Anterior cingulate cortex (tissue), 58 donors: ENCODE measurements at regions not wholly inside any gene's neighbourhood (a gene's known extent, or its start where the extent isn't known, plus 50 kb on each side); places are given as distances from the start of the nearest gene placed in this dataset.

Experiments
- DNase-seq, 58 donors: peaks; one replicate each; lab custom pipeline; 2025; lab: John Stamatoyannopoulos, UW

DNA sequence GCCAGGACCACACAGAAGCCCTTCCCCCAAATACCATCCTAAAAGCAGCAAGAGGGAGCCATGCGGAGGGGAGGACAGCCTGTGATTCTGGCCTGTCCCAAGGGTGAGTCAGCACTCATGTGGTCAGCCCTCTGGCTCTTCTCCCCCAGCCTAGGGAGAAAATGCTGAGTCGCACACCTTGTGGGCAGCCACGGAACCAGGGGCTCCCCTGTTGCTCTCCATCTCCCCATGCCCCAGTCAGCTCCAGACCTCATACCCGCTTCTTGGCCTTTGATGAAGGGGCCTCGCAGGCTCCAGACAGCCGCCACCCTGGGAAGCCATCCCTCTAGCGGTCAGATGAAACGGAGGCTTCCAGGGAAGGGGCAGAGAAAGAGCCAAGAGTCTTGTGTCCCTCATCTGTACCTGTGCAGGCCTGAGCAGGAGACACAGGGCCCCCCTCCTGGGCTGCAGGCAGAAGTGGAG, 181.3 kb upstream of the SIX2 start:
- no peak for DNase-seq

DNA sequence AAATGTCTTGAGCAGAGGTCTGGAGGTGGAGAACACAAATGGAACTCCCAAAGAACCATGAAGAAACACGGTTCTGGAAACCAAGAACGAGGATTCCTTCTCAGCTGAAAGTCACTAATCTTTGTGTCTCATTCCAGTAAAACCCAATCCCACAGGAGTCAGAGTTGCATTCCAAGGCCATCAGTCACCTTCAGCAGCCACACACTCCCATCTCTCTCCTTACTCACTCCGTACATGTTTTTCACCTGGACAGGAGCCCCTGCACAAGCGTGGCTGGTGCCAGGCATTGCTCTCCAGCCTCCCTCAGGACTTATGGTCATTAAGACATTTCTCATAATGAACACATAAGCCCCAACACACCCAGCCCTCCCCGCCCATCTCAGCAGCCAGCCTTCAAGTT, 175.4 kb upstream of the SIX2 start:
- no peak for DNase-seq

DNA sequence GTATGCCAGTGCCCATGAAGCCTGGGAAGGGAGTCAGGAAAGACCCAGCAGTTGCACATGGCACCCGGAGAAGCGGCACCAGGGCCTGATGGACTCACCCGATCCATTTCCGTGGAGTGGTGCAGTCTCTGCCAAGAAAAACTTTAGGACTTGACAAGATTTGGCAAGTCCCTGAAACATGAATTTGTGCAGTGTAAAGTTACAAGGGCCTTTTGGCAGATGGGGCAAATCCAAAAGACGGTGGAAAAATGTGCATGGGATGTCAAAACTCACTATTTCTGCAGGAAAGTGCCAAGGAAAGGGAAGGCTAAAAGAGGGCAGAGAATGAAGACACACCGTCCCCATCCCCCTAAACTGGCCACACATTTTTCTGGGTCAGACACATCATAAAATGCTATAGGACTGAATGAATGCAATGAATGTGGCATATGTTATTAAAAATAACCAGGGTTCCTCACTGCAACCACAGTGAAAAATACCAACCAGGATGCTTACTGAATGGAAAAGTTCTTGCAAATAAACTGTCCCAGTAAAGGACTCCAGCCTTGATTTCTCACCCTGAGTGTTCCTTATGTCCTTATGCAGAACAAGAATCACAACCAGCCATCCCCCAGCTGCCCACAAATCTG, 173.5 kb upstream of the SIX2 start:
- no peak for DNase-seq

DNA sequence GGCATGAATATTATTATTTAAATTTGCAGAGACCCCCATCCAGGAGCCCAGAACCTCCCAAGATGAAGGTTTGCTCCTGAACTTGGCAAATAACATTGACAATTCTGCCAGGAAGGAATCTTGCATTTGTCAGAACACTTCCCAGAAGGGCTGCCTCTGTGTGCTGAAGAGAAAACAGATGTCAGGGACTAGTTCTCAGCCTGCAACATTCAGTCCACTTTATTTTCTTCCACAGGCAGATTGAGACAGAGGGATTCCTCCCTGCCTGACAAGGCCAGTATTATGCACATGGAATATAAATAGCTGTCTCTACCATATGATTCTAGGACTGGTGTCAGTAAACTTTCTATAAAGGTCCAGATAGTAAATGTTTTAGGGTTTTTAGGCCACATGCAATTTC, 171.5 kb upstream of the SIX2 start:
- DNase-seq: no peak

DNA sequence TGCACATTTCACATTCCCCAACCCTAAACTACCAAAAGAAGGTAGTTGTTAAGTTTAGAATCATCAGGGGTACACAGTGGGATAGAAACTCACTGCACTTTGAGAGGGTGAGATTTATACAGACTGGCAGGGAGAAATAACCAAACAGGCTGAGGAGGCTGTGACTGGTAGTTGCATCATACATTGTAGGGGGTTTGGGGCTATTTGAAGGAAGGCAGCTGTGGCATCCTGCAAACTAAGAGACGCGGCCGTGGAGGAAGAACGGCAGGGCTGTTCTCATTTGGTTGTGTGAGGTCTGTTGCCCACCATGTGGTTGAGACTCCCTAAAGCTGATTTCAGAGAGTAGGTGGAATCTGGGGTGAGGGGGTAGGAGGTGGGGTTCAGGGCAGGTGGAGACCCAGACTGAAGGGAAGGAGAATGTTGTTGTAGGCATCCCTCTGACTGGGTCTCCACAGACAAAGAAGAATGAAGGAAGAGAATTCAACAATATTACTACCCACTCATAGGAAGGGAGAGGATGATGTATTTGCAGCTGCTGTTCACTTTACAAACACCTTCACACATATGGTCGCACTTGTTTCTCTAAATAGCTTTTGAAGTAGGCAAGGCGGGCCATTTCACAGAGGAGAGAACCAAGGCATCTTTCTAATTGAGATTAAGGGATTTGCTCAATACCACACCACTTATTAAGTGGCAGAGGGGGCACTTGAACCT, 170.9 kb upstream of the SIX2 start:
- no peak for DNase-seq

DNA sequence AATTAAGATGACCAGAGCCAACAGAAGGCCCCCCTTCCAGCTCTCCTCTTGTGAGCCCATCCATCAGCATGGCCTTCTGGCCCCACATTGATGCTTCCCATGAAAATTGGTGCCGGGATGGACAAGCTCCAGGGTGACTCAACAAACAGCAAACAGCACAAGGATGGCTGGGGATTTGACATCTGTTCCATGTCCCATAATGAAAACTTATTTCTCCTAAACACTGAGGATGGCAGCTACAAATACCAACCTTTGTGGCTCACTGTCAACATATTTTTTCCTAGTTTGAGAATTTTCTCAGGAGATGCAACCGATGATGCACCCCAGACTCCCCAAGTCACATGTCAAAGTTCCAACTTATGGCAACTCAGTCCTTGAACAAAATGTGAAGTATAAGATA, 169.6 kb upstream of the SIX2 start:
- no peak for DNase-seq

DNA sequence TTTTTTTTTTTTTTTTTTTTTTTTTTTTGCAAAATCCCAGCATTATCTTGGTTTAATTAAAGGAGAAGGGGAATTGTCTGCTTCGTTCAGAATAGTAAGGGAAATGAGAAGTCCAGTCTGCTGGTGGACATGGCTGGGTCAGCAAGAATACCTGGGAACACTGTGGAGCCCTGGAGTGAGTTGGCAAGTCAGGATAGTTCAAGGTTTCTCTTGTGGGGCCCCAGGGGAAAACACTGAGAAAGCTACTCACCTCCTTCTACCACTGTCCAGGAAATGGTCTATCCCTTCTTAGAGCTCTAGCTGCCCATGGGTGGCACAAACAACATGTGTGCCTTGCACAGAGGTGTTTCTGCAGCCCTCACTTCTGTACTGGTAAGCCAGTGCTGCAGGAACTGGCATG, 169.1 kb upstream of the SIX2 start:
- DNase-seq: no peak

- no peak for DNase-seq
These were observed 168.6 kb upstream of the SIX2 start for GRCh38 chr2:45177870-45178269.

DNA sequence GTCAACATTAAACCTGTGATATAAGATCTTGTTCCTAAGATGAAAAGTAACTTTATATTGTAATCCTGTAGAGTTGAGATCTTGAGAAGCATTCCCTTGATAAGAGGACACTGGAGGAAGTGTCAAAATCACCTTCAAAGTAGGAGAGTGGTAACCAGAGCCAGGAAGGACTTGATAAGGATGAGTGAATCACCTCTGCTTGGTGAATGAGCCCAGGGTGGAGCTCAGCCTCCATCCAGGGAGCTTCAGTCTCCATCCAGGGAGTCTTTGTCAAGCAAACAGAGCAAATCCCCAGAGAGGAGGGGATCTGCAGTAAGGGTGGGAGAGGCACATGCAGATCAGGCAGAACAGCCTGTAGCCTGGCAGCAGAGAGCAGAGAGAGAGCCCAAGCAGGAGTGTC, 167.1 kb upstream of the SIX2 start:
- DNase-seq: no peak

- DNase-seq: no peak
These were observed 164.3 kb upstream of the SIX2 start for GRCh38 chr2:45173513-45173912.

DNA sequence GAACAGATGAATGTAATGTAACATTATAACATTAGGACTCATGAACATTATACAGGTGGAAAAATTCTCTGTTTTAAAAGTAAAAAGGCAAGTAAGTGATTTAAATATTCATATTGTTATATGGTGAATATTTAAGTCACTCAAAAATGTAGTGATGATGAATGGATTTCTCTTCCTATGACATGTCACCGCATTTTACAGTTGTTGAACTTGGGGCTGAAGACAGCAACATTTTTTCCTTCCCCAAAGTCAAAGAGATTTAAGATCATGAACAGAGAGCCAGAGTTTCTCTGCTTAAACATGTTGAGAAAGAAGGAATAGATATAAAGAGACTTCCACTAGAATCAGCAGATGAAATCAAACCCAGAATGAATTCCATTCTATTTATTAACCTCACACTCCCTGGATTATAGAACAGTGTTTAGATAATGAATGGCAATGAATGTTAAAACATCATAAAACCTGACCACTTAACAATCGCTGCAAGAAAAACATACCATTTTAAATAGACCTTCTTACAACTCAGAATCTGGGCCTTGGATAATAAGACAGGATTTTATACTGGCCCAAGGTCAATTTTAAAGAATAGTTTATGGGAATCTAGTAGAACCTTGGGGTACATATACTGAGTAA, 163.6 kb upstream of the SIX2 start:
- DNase-seq: no peak

DNA sequence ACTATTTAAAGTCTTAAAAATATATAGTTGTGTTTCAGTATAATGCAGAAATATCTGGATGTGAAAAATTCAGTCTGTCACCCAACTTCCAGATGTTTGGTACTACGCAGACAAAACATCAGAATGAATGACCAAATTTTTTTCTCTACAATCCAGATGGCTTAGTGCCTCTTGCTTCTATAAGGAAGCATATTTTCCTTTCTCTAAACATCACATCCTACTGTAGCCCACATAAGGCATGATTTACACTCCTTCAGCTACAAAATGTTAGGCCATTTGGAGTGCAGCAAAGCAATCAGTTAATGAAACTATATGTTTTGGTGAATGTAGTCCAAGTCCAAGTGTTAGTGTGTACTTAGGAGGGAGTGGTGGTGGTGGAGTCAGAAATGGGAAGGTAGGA, 162.9 kb upstream of the SIX2 start:
- no peak for DNase-seq

DNA sequence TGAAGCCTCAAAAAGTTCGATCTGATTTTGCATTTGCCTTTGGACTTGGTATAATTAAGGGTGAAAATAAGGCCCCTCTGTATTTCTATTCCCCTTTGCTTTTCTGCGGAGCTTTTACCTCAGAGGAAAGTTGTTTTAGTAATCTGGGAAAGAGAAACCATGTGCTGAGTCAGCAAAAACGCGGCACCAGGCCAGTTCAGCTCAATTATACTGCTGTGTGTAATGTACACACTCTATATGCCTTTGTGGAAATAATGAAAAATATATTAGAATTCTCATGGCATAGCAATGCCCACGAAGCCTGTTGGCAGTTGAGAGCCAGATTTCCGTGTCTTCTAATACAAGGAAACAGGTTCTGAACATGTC, 161.9 kb upstream of the SIX2 start:
- no peak for DNase-seq

DNA sequence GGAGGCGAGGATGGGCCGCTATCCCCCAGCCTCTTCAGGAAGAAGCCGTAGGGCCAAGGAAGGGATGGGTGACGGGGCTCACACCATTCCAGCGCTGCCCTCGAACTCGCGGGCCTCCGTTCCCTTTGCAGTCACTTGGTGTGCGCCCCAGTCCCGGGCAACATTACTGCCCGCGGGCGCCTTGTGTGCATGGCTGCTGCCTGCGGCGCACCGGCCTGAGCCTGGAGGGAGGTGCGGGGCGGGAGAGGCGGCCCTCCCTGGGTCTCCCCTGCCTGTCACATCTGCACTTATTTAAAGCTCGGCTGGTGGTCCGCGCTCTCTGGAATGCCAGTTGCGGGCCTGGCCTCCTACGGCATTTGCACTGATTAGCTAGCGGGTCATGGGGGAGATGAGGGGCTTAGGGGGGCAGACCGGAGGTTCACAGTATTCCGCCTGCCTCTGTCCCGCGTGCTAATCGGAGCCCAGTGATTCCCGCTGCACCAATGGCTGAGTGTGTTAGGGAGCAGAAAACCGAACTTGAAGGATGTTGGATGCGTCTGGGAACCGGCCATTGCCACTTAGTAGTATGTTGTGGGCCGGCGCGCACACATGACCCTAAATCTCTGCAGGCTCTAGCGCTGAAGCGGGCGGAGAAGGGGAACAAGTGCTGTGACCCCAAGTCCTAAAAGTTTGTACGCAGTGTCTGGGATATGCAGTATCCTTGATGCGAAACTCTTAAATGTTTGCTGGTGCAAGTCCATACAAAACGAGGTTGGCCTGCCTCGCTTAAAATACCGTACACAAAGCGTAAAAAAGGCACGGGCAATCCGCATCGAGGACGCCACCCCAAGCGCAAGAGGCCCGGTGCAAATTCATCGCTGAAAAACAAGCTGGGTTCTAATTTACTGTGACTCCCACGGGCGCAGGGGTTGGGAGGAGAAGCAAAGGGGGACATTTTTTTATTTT, 161.2 kb upstream of the SIX2 start:
- DNase-seq: no peak

DNA sequence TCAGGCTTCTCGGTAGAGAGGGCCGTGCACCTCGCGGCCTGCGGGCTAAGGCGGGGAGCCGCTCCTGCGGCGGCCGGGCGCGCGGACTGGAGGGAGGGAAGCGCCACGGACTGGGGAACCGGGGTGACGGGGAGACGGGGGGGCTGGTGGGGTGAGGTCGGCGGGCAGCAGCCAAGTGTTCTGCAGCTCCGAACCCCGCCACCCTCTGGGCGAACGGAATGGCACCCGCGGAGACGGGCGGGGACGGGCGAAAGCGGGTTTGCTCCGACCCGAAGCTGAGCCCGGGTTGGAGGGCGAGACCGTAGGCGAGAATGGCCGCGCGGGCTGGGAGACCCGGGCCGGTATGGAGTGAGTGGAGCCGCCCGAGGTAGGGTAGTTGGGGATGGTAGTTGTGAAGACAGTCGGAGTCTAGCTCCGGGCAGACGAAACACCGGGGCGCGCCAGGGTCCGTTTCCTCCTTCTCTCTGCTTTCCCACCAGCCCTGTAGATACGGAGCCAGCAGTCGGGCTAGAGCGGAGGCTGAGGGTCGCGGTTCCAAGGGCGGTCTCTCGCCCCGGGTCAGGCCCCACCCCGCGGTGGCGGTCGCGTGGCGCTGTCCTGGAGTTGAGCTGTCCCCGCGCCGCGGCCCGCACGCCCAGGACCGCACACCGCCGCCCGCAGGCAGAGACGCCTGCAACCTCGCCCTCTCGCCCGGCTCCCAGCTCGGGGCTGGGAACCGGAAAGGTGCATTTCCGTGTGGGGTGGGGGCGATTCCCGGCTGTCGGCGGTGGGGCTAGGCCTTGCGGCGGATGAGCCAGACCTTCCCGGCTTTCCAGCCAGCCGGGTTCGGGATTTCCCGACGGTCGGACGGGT, 160.3 kb upstream of the SIX2 start:
- peak in 1 of 58 donors; percentile 11 for DNase-seq

DNA sequence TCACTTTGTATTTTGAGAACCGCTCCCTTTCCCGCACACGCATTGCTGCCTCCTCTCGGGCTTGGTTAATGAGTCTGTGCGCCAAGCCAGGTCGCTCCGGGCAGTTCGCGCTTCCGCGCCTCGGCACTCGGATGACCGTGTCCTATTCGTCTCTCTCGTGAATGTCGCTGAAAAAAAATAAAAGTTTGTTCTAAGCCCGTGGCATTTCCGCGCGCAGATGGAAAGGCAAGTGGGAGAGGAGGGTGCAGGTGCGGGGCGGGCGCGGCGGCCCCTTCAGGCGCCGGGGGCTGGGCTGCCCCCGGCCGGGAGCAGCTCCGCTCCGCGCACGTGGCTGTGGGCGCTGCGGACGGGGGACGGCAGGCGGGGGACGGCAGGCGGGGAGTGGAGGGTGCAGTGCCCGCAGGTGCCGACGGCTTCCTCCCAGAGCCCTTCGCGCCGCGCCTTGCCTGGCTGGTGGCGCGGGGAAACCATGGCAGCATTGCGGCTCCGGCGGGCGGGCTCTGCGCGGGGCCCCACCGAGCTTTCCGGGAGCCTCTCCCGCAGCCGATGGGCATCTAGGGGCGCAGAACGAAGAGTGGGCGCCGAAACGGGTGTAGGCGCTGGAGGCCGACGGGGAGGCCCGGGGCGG, 159.6 kb upstream of the SIX2 start:
- no peak for DNase-seq

DNA sequence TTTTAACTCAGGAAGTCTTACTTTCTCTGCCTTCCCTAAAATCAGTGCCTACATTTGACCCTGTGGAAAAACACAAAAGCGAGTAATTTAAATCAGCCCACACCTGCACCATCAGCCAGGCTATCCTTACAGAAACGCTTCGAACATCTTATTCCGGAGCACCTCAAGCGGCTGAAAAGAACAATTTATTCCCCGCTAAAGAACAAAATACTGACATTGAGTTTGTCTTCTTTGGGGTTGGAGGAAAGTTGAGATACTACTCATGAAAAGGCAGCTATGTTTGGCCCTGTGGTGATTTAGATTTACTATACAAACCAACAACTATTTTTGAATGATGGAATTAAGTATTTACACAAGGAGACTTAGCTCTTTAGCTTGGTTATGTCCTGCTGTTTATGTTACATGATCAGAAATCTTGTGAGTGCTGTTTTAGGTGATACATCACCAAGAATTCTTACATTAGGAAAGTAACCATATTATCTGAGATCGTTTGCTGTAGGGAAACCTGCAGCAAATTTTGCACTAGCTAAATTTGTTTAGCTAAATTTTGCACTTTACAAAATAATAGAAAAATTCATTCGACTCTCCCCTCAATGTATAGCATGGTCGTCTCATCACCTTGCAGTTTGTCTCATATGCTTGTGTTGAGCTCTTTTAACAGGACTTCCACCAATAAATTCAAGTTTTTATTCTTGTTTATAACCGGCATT, 158.8 kb upstream of the SIX2 start:
- no peak for DNase-seq

- no peak for DNase-seq
These were observed 157.1 kb upstream of the SIX2 start for GRCh38 chr2:45166229-45166890.
